Retinal pigment epithelial cell (primary cell): ENCODE measurements at regions not wholly inside any gene's neighbourhood (a gene's known extent, or its start where the extent isn't known, plus 50 kb on each side); places are given as distances from the start of the nearest gene placed in this dataset.

Experiments
- DNase-seq: peaks from one replicate; pipeline ENCODE4 v3.0.0-alpha.2; 2010; ENCODE audit warnings: low read depth
- H3K4me3 ChIP-seq: 2 replicates; pipeline ENCODE4 v1.5.1; 2011; ENCODE audit warnings: mild to moderate bottlenecking, low read length, control low read depth, moderate library complexity
- TF ChIP-seq, protein P1 (sequence below): conservative IDR thresholded peaks from 2 replicates; pipeline ENCODE4 v1.5.1; 2011; ENCODE audit warnings: low read depth, low read length, control low read depth, inconsistent platforms

DNA sequence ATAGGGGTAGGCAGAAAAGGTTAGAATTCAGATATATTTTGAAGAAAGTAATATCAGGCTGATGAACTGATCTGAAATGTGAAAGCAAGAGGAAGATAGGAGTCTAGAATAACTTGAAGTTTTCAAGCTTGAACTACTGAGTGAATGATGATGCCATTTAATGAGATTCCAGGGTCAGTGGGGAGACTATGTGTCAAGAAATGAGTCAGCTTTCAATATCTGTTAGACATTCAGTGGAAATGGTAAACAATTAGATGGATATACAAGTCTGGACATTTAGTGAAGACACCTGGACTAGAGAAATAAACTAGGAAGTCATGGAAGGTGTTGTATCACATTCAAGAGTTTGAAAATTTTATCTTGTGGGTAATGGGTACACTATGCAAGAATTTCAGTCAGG is 326.9 kb downstream of the FSIP2 start:
- TF ChIP-seq, protein P1, sequence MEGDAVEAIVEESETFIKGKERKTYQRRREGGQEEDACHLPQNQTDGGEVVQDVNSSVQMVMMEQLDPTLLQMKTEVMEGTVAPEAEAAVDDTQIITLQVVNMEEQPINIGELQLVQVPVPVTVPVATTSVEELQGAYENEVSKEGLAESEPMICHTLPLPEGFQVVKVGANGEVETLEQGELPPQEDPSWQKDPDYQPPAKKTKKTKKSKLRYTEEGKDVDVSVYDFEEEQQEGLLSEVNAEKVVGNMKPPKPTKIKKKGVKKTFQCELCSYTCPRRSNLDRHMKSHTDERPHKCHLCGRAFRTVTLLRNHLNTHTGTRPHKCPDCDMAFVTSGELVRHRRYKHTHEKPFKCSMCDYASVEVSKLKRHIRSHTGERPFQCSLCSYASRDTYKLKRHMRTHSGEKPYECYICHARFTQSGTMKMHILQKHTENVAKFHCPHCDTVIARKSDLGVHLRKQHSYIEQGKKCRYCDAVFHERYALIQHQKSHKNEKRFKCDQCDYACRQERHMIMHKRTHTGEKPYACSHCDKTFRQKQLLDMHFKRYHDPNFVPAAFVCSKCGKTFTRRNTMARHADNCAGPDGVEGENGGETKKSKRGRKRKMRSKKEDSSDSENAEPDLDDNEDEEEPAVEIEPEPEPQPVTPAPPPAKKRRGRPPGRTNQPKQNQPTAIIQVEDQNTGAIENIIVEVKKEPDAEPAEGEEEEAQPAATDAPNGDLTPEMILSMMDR, result no peak
- no peak for DNase-seq
- H3K4me3 ChIP-seq, result no peak overlapping the region

- H3K4me3 ChIP-seq, result no peak overlapping the region
- TF ChIP-seq, protein P1, result no peak
- peak; percentile 37 for DNase-seq
These were observed 329.7 kb downstream of the FSIP2 start for GRCh38 chr2:186068139-186068801.

DNA sequence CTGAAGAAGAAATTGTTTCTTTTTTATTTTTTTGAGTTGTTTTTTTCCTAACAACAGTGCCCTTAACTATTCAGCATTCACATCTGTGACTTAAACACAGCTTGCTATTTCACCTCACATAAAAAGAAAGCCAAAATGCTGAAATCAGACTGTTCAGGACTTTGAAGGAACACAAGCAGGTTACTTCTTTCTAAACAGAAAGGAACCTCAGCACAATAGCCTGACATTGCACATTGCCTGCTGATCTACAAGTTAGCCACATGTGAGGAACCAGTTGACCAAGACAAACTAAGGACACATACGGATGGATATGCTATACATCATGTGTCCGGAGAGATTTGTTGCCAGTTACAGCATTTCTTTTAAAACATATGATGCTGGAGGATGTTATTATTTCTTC is 331.1 kb downstream of the FSIP2 start:
- no peak overlapping the region for H3K4me3 ChIP-seq
- TF ChIP-seq, protein P1, result no peak
- no peak for DNase-seq

DNA sequence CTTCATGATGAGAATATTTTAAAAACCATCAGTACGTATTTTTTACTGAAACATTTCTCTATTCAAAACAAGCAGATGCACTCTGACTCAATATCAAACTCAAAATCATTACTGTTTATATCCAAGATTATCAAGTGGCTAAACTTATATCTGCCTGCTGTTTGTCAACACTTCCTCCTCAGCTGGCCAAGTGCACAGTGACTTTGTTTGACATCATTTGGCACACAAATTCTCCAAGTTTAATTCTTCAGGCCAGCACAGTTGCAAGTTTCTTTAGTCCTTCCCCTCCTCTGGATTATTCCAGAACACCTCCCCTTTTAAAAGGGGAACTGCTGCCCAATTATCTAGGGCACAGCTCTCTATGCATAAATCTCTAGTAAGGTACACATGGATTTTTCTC is 346.6 kb downstream of the FSIP2 start:
- no peak for DNase-seq
- H3K4me3 ChIP-seq, result no peak overlapping the region
- TF ChIP-seq, protein P1, result no peak

- TF ChIP-seq, protein P1, result no peak
- no peak overlapping the region for H3K4me3 ChIP-seq
- no peak for DNase-seq
These were observed 354.6 kb downstream of the FSIP2 start for GRCh38 chr2:186093174-186093573.

- DNase-seq, result peak; percentile 84
- TF ChIP-seq, protein P1, result no peak
- no peak overlapping the region for H3K4me3 ChIP-seq
These were observed 360.2 kb downstream of the FSIP2 start for GRCh38 chr2:186098821-186099220.

GRCh38 chr2:186099826-186100225 is 361.2 kb downstream of the FSIP2 start:
- TF ChIP-seq, protein P1, result no peak
- no peak for DNase-seq

More at GRCh38 chr2:186099826-186100225, 361.2 kb downstream of the FSIP2 start:
- no peak overlapping the region for H3K4me3 ChIP-seq
